ENCODE measurements at regions not wholly inside any gene's neighbourhood (a gene's known extent, or its start where the extent isn't known, plus 50 kb on each side); places are given as distances from the start of the nearest gene placed in this dataset.

DNA sequence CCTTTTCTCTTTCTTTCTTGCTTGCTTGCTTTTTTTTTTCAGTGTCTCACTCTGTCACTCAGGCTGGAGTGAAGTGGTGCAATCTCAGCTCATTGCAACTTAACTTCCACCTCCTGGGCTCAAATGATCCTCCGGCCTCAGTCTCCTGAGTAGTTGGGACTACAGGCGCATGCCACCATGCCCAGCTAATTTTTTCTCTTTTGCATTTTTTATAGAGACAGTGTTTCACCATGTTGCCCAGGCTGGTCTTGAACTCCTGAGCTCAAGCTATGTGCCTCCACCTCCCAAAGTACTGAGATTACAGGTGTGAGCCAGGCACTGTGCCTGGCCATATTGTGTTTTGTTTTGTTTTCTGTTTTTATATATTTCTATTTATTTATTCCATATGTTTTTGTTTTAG, 461.0 kb downstream of the ADAMTS20 start:
- TF ChIP-seq, protein P1, sequence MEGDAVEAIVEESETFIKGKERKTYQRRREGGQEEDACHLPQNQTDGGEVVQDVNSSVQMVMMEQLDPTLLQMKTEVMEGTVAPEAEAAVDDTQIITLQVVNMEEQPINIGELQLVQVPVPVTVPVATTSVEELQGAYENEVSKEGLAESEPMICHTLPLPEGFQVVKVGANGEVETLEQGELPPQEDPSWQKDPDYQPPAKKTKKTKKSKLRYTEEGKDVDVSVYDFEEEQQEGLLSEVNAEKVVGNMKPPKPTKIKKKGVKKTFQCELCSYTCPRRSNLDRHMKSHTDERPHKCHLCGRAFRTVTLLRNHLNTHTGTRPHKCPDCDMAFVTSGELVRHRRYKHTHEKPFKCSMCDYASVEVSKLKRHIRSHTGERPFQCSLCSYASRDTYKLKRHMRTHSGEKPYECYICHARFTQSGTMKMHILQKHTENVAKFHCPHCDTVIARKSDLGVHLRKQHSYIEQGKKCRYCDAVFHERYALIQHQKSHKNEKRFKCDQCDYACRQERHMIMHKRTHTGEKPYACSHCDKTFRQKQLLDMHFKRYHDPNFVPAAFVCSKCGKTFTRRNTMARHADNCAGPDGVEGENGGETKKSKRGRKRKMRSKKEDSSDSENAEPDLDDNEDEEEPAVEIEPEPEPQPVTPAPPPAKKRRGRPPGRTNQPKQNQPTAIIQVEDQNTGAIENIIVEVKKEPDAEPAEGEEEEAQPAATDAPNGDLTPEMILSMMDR (tag by site-specific recombination; IDR thresholded peaks at IDR 0.05) = no peak
- TF ChIP-seq ZNF274 (IDR thresholded peaks at IDR 0.05; ENCODE audit: low read length) (no peak), ZNF274 (tag by site-specific recombination; IDR thresholded peaks at IDR 0.05; ENCODE audit: borderline replicate concordance) (no peak), ZNF184 (tag by site-specific recombination; IDR thresholded peaks at IDR 0.05) (no peak), KLF1 (tag by site-specific recombination; IDR thresholded peaks at IDR 0.05) (no peak), SALL2 (tag by site-specific recombination; IDR thresholded peaks at IDR 0.05; ENCODE audit: borderline replicate concordance) (no peak), KLF16 (tag by site-specific recombination; IDR thresholded peaks at IDR 0.05) (no peak)
- TF ChIP-seq, protein P2, sequence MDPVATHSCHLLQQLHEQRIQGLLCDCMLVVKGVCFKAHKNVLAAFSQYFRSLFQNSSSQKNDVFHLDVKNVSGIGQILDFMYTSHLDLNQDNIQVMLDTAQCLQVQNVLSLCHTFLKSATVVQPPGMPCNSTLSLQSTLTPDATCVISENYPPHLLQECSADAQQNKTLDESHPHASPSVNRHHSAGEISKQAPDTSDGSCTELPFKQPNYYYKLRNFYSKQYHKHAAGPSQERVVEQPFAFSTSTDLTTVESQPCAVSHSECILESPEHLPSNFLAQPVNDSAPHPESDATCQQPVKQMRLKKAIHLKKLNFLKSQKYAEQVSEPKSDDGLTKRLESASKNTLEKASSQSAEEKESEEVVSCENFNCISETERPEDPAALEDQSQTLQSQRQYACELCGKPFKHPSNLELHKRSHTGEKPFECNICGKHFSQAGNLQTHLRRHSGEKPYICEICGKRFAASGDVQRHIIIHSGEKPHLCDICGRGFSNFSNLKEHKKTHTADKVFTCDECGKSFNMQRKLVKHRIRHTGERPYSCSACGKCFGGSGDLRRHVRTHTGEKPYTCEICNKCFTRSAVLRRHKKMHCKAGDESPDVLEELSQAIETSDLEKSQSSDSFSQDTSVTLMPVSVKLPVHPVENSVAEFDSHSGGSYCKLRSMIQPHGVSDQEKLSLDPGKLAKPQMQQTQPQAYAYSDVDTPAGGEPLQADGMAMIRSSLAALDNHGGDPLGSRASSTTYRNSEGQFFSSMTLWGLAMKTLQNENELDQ (tag by site-specific recombination; IDR thresholded peaks at IDR 0.05; ENCODE audit: low read depth) = no peak
- TF ChIP-seq, protein P3, sequence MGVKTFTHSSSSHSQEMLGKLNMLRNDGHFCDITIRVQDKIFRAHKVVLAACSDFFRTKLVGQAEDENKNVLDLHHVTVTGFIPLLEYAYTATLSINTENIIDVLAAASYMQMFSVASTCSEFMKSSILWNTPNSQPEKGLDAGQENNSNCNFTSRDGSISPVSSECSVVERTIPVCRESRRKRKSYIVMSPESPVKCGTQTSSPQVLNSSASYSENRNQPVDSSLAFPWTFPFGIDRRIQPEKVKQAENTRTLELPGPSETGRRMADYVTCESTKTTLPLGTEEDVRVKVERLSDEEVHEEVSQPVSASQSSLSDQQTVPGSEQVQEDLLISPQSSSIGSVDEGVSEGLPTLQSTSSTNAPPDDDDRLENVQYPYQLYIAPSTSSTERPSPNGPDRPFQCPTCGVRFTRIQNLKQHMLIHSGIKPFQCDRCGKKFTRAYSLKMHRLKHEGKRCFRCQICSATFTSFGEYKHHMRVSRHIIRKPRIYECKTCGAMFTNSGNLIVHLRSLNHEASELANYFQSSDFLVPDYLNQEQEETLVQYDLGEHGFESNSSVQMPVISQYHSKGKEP (tag by site-specific recombination; IDR thresholded peaks at IDR 0.05) = no peak
- TF ChIP-seq, protein P4, sequence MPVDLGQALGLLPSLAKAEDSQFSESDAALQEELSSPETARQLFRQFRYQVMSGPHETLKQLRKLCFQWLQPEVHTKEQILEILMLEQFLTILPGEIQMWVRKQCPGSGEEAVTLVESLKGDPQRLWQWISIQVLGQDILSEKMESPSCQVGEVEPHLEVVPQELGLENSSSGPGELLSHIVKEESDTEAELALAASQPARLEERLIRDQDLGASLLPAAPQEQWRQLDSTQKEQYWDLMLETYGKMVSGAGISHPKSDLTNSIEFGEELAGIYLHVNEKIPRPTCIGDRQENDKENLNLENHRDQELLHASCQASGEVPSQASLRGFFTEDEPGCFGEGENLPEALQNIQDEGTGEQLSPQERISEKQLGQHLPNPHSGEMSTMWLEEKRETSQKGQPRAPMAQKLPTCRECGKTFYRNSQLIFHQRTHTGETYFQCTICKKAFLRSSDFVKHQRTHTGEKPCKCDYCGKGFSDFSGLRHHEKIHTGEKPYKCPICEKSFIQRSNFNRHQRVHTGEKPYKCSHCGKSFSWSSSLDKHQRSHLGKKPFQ (tag by site-specific recombination; IDR thresholded peaks at IDR 0.05) = no peak
- TF ChIP-seq, protein P5, sequence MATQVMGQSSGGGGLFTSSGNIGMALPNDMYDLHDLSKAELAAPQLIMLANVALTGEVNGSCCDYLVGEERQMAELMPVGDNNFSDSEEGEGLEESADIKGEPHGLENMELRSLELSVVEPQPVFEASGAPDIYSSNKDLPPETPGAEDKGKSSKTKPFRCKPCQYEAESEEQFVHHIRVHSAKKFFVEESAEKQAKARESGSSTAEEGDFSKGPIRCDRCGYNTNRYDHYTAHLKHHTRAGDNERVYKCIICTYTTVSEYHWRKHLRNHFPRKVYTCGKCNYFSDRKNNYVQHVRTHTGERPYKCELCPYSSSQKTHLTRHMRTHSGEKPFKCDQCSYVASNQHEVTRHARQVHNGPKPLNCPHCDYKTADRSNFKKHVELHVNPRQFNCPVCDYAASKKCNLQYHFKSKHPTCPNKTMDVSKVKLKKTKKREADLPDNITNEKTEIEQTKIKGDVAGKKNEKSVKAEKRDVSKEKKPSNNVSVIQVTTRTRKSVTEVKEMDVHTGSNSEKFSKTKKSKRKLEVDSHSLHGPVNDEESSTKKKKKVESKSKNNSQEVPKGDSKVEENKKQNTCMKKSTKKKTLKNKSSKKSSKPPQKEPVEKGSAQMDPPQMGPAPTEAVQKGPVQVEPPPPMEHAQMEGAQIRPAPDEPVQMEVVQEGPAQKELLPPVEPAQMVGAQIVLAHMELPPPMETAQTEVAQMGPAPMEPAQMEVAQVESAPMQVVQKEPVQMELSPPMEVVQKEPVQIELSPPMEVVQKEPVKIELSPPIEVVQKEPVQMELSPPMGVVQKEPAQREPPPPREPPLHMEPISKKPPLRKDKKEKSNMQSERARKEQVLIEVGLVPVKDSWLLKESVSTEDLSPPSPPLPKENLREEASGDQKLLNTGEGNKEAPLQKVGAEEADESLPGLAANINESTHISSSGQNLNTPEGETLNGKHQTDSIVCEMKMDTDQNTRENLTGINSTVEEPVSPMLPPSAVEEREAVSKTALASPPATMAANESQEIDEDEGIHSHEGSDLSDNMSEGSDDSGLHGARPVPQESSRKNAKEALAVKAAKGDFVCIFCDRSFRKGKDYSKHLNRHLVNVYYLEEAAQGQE (tag by site-specific recombination; IDR thresholded peaks at IDR 0.05) = no peak
